CD4-positive, alpha-beta T cell treated with Interleukin-6 for 4 hours (primary cell): ENCODE measurements at regions not wholly inside any gene's neighbourhood (a gene's known extent, or its start where the extent isn't known, plus 50 kb on each side); places are given as distances from the start of the nearest gene placed in this dataset.
"Not testable (repeated sequence)": the region's sequence is repeated elsewhere in the genome, so short reads cannot be mapped to it uniquely, and the experiment has no call there.

Source experiments
- DNase-seq: peaks from one replicate; pipeline ENCODE4 v3.0.0-alpha.2; 2020; ENCODE audit warnings: mixed read lengths

- DNase-seq = no peak
These were observed 88.4 kb upstream of the TEAD1 start for GRCh38 chr11:12585861-12586260.

GRCh38 chr11:12587333-12587991, 86.8 kb upstream of the TEAD1 start:
- DNase-seq = no peak

DNA sequence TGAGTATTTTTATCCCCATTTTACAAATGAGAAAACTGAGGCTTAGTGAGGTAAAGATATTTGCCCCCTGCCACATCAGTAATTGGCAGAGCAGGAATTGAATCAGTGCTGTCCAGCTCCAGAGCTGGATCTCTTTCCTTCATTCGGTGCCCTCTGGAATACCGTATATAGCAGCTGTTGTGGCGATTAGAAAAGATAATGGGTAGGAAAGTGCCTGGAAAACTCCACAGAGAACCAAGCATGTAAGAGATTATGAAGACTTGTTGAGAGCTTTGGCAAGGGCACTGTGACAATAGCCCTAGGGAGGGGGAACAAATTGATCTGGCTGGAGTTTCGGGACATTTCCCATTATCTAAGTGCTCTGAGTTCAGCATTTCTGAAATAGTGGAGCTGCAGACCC, 82.5 kb upstream of the TEAD1 start:
- DNase-seq = no peak

GRCh38 chr11:12592283-12592682, 81.9 kb upstream of the TEAD1 start:
- no peak for DNase-seq

GRCh38 chr11:12595089-12595847, 79.0 kb upstream of the TEAD1 start:
- not testable (repeated sequence) for DNase-seq

- DNase-seq = peak; percentile 31
These were observed 75.6 kb upstream of the TEAD1 start for GRCh38 chr11:12598330-12599256.

- DNase-seq = peak; percentile 33
These were observed 74.6 kb upstream of the TEAD1 start for GRCh38 chr11:12599408-12600143.

GRCh38 chr11:12600829-12601228, 73.4 kb upstream of the TEAD1 start:
- no peak for DNase-seq

- DNase-seq = no peak
These were observed 71.8 kb upstream of the TEAD1 start for GRCh38 chr11:12602421-12602820.

- no peak for DNase-seq
These were observed 70.8 kb upstream of the TEAD1 start for GRCh38 chr11:12603143-12604088.

- no peak for DNase-seq
These were observed 69.6 kb upstream of the TEAD1 start for GRCh38 chr11:12604557-12605153.

DNA sequence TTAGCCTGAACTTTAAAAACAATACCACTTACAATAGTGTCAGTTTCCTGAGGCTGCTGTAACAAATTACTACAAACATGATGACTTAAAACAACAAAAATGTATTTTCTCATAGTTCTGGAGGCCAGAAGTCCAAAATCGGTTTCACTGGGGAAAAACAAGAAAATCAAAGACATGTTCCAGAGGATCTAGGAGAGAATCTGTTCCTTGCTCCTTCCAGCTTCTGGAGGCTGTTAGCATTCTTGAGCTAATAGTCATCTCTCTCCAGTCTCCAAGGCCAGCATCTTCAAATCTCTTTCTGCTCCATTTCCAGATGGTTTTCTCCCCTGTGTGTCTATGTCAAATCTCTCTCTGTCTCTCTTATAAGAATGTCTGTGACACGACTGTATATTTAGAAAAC, 67.6 kb upstream of the TEAD1 start:
- no peak for DNase-seq

DNA sequence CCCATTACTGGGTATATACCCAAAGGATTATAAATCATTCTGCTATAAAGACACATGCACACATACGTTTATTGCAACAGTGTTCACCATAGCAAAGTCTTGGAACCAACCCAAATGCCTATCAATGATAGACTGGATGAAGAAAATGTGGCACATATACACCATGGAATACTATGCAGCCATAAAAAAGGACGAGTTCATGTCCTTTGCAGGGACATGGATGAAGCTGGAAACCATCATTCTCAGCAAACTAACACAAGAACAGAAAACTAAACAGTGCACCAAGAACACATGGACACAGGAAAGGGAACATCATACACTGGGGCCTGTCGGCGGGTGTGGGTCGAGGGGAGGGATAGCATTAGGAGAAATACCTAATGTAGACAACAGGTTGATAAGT, 65.5 kb upstream of the TEAD1 start:
- DNase-seq = not testable (repeated sequence)

DNA sequence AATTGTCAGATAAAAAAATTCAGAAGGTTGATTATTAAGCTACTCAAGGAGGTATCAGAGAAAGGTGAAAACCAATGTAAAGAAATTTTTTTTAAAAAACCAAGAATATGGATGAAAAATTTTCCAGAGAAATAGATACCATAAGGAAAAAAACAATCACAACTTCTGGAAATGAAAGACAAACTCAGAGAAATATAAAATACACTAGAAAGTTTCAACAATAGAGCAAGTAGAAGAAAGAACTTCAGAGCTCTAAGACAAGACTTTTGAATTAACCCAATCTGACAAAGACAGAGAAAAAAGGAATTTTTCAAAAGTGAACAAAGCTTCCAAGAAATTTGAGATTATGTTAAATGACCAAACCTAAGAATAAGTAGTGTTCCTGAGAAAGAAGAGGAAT, 62.9 kb upstream of the TEAD1 start:
- no peak for DNase-seq

DNA sequence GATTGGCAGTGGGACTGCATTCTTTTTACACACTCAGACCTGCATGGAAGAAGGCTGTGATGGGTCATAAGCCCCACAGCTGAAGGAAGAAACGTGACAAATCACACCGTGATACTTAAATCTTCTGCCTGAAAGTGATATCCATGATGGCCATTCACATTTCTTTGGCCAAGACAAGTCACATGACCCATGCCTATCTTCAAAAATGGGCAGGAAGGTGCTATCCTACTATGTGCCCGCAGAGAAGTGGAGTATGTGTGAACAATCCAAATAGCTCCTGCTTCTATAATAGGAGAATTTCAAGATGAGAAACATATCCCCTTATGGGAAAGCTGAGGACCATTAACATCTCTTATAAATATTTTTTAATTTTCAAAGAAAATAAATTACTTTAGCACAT, 56.6 kb upstream of the TEAD1 start:
- no peak for DNase-seq

DNA sequence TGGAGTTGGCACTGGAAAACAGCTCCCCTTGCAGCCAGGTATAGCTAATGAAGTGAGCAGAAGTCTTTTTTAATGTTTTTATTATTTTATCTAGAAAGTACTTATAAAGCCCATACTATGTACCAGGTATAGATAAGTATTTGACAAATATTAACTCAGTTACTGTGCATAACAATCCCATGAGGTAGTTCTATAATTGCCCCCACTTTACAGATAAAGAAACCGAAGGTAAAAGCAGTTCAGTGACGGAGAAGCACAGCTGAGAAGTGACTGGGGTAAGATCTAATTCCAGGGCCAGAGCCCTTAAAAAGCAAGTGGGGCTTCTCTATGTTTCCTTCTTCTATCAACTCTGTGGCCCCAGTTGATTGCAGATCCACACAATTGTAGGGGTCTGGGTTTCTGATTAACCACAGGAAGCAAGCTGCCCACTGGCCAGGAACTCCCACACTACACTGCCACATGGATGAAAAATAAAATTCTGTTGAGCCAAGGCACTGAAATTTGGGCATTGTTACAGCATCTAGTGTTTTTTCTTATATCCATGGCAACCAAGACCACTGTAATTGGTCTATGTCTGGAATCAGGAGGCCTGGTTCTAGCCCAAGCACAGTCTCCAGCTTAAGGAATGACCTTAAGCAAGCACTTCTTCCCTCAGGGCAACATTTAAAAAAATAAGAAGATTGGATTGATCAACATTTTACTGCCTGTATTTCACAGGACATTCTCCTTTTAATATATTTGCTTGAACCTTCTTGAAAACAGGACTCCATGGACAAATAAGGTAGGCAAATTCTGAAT, 55.3 kb upstream of the TEAD1 start:
- no peak for DNase-seq

DNA sequence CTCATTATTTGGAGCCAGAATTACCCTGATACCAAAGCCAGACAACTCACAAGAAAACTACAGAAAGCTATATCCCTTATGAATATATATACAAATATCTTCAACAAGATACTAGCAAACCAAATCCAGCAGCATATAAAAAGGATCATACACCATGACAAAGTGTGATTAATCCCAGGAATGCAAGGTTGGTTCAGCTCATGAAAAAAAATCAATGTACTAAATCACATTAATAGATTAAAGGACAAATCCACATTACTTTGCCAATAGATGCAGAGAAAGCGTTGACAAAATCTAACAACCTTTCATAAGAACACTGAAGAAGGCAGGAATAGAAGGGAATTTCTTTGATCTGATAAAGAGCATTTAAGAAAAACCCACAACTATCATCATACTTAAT, 50.4 kb upstream of the TEAD1 start:
- DNase-seq = no peak
